ENCODE measurements at regions not wholly inside any gene's neighbourhood (a gene's known extent, or its start where the extent isn't known, plus 50 kb on each side); places are given as distances from the start of the nearest gene placed in this dataset.

GRCh38 chr4:123817025-123817688, 420.6 kb downstream of the SPRY1 start:
- Histone ChIP-seq H3K27me3 (ENCODE audit: control insufficient read depth in 3 of 3, insufficient read depth in 3 of 3, low read length in 3 of 3) (no peaks in the 10 kb centered on the region), H3K9ac (ENCODE audit: low read depth in 1 of 3, low read length in 3 of 3) (no peak overlapping the region), H3K36me3 (ENCODE audit: control insufficient read depth in 3 of 3, insufficient read depth in 3 of 3, low read length in 3 of 3) (no peaks in the 10 kb centered on the region), H3K27ac (ENCODE audit: low read depth, low read length) (peak overlapping the region; percentile 45), H3K4me1 (ENCODE audit: control insufficient read depth in 3 of 3, insufficient read depth in 3 of 3, low read length in 3 of 3) (peaks cover 13 to 18% (median 16%) of the 10 kb centered on the region in 3 donors), H3K4me3 (ENCODE audit: low read length in 3 of 3) (no peak overlapping the region), H3K9me3 (ENCODE audit: control insufficient read depth in 3 of 3, low read length in 3 of 3) (no peaks in the 10 kb centered on the region)

- H3K4me3 ChIP-seq (ENCODE audit: low read length in 3 of 3) = no peak overlapping the region
- no peaks in the 10 kb centered on the region for H3K9me3 ChIP-seq (ENCODE audit: control insufficient read depth in 3 of 3, low read length in 3 of 3)
- no peaks in the 10 kb centered on the region for H3K27me3 ChIP-seq (ENCODE audit: control insufficient read depth in 3 of 3, insufficient read depth in 3 of 3, low read length in 3 of 3)
- peaks cover 2 to 6% (median 5%) of the 10 kb centered on the region in 3 donors for H3K4me1 ChIP-seq (ENCODE audit: control insufficient read depth in 3 of 3, insufficient read depth in 3 of 3, low read length in 3 of 3)
- no peak overlapping the region for H3K9ac ChIP-seq (ENCODE audit: low read depth in 1 of 3, low read length in 3 of 3)
- no peak overlapping the region for H3K27ac ChIP-seq (ENCODE audit: low read depth, low read length)
- no peaks in the 10 kb centered on the region for H3K36me3 ChIP-seq (ENCODE audit: control insufficient read depth in 3 of 3, insufficient read depth in 3 of 3, low read length in 3 of 3)
Measured at GRCh38 chr4:123819362-123820035, 422.9 kb downstream of the SPRY1 start.

- Histone ChIP-seq H3K4me1 (ENCODE audit: control insufficient read depth in 3 of 3, insufficient read depth in 3 of 3, low read length in 3 of 3) (peaks cover 0 to under 1% (median 0%) of the 10 kb centered on the region in 3 donors), H3K9ac (ENCODE audit: low read depth in 1 of 3, low read length in 3 of 3) (no peak overlapping the region), H3K9me3 (ENCODE audit: control insufficient read depth in 3 of 3, low read length in 3 of 3) (no peaks in the 10 kb centered on the region), H3K4me3 (ENCODE audit: low read length in 3 of 3) (no peak overlapping the region), H3K27ac (ENCODE audit: low read depth, low read length) (no peak overlapping the region), H3K27me3 (ENCODE audit: control insufficient read depth in 3 of 3, insufficient read depth in 3 of 3, low read length in 3 of 3) (no peaks in the 10 kb centered on the region), H3K36me3 (ENCODE audit: control insufficient read depth in 3 of 3, insufficient read depth in 3 of 3, low read length in 3 of 3) (no peaks in the 10 kb centered on the region)
Measured at GRCh38 chr4:123821861-123822260, 425.3 kb downstream of the SPRY1 start.

- Histone ChIP-seq H3K27ac (ENCODE audit: low read depth, low read length) (no peak overlapping the region), H3K4me3 (ENCODE audit: low read length in 3 of 3) (no peak overlapping the region), H3K36me3 (ENCODE audit: control insufficient read depth in 3 of 3, insufficient read depth in 3 of 3, low read length in 3 of 3) (no peaks in the 10 kb centered on the region), H3K9ac (ENCODE audit: low read depth in 1 of 3, low read length in 3 of 3) (no peak overlapping the region), H3K9me3 (ENCODE audit: control insufficient read depth in 3 of 3, low read length in 3 of 3) (no peaks in the 10 kb centered on the region), H3K4me1 (ENCODE audit: control insufficient read depth in 3 of 3, insufficient read depth in 3 of 3, low read length in 3 of 3) (peaks cover 0 to 4% (median 0%) of the 10 kb centered on the region in 3 donors), H3K27me3 (ENCODE audit: control insufficient read depth in 3 of 3, insufficient read depth in 3 of 3, low read length in 3 of 3) (no peaks in the 10 kb centered on the region)
Measured at GRCh38 chr4:123822353-123822752, 425.8 kb downstream of the SPRY1 start.

- Histone ChIP-seq H3K9ac (ENCODE audit: low read depth in 1 of 3, low read length in 3 of 3) (no peak overlapping the region), H3K27ac (ENCODE audit: low read depth, low read length) (peak overlapping the region; percentile 36), H3K4me1 (ENCODE audit: control insufficient read depth in 3 of 3, insufficient read depth in 3 of 3, low read length in 3 of 3) (peaks cover 0 to 4% (median 0%) of the 10 kb centered on the region in 3 donors), H3K36me3 (ENCODE audit: control insufficient read depth in 3 of 3, insufficient read depth in 3 of 3, low read length in 3 of 3) (no peaks in the 10 kb centered on the region), H3K4me3 (ENCODE audit: low read length in 3 of 3) (no peak overlapping the region), H3K9me3 (ENCODE audit: control insufficient read depth in 3 of 3, low read length in 3 of 3) (no peaks in the 10 kb centered on the region), H3K27me3 (ENCODE audit: control insufficient read depth in 3 of 3, insufficient read depth in 3 of 3, low read length in 3 of 3) (no peaks in the 10 kb centered on the region)
Measured at GRCh38 chr4:123823244-123823643, 426.6 kb downstream of the SPRY1 start.

- H3K36me3 ChIP-seq (ENCODE audit: control insufficient read depth in 3 of 3, insufficient read depth in 3 of 3, low read length in 3 of 3) = no peaks in the 10 kb centered on the region
- H3K27me3 ChIP-seq (ENCODE audit: control insufficient read depth in 3 of 3, insufficient read depth in 3 of 3, low read length in 3 of 3) = no peaks in the 10 kb centered on the region
- H3K4me3 ChIP-seq (ENCODE audit: low read length in 3 of 3) = no peak overlapping the region
- no peaks in the 10 kb centered on the region for H3K9me3 ChIP-seq (ENCODE audit: control insufficient read depth in 3 of 3, low read length in 3 of 3)
- H3K27ac ChIP-seq (ENCODE audit: low read depth, low read length) = peak overlapping the region; percentile 19
- peaks cover 0 to 4% (median 0%) of the 10 kb centered on the region in 3 donors for H3K4me1 ChIP-seq (ENCODE audit: control insufficient read depth in 3 of 3, insufficient read depth in 3 of 3, low read length in 3 of 3)
- H3K9ac ChIP-seq (ENCODE audit: low read depth in 1 of 3, low read length in 3 of 3) = no peak overlapping the region
Measured at GRCh38 chr4:123824524-123824923, 427.9 kb downstream of the SPRY1 start.

GRCh38 chr4:123825596-123826291, 429.1 kb downstream of the SPRY1 start:
- Histone ChIP-seq H3K9me3 (ENCODE audit: control insufficient read depth in 3 of 3, low read length in 3 of 3) (no peaks in the 10 kb centered on the region), H3K27ac (ENCODE audit: low read depth, low read length) (peak overlapping the region; percentile 19), H3K27me3 (ENCODE audit: control insufficient read depth in 3 of 3, insufficient read depth in 3 of 3, low read length in 3 of 3) (no peaks in the 10 kb centered on the region), H3K4me3 (ENCODE audit: low read length in 3 of 3) (no peak overlapping the region), H3K36me3 (ENCODE audit: control insufficient read depth in 3 of 3, insufficient read depth in 3 of 3, low read length in 3 of 3) (no peaks in the 10 kb centered on the region), H3K9ac (ENCODE audit: low read depth in 1 of 3, low read length in 3 of 3) (no peak overlapping the region), H3K4me1 (ENCODE audit: control insufficient read depth in 3 of 3, insufficient read depth in 3 of 3, low read length in 3 of 3) (peaks cover 0 to 4% (median 0%) of the 10 kb centered on the region in 3 donors)

GRCh38 chr4:123826896-123827295, 430.3 kb downstream of the SPRY1 start:
- Histone ChIP-seq H3K36me3 (ENCODE audit: control insufficient read depth in 3 of 3, insufficient read depth in 3 of 3, low read length in 3 of 3) (no peaks in the 10 kb centered on the region), H3K4me1 (ENCODE audit: control insufficient read depth in 3 of 3, insufficient read depth in 3 of 3, low read length in 3 of 3) (peaks cover 10 to 15% (median 10%) of the 10 kb centered on the region in 3 donors), H3K27me3 (ENCODE audit: control insufficient read depth in 3 of 3, insufficient read depth in 3 of 3, low read length in 3 of 3) (no peaks in the 10 kb centered on the region), H3K9me3 (ENCODE audit: control insufficient read depth in 3 of 3, low read length in 3 of 3) (no peaks in the 10 kb centered on the region), H3K9ac (ENCODE audit: low read depth in 1 of 3, low read length in 3 of 3) (no peak overlapping the region), H3K4me3 (ENCODE audit: low read length in 3 of 3) (no peak overlapping the region), H3K27ac (ENCODE audit: low read depth, low read length) (peak overlapping the region; percentile 11)

- peak overlapping the region; percentile 11 for H3K27ac ChIP-seq (ENCODE audit: low read depth, low read length)
Measured at GRCh38 chr4:123827511-123827910, 430.9 kb downstream of the SPRY1 start.

GRCh38 chr4:123830930-123831329, 434.3 kb downstream of the SPRY1 start:
- Histone ChIP-seq H3K9me3 (ENCODE audit: control insufficient read depth in 3 of 3, low read length in 3 of 3) (no peaks in the 10 kb centered on the region), H3K36me3 (ENCODE audit: control insufficient read depth in 3 of 3, insufficient read depth in 3 of 3, low read length in 3 of 3) (no peaks in the 10 kb centered on the region), H3K27me3 (ENCODE audit: control insufficient read depth in 3 of 3, insufficient read depth in 3 of 3, low read length in 3 of 3) (no peaks in the 10 kb centered on the region), H3K4me1 (ENCODE audit: control insufficient read depth in 3 of 3, insufficient read depth in 3 of 3, low read length in 3 of 3) (peaks cover 17 to 23% (median 22%) of the 10 kb centered on the region in 3 donors), H3K27ac (ENCODE audit: low read depth, low read length) (peak overlapping the region; percentile 98), H3K9ac (ENCODE audit: low read depth in 1 of 3, low read length in 3 of 3) (peak overlapping the region in 1 of 3 donors; percentile 60), H3K4me3 (ENCODE audit: low read length in 3 of 3) (no peak overlapping the region)

More at GRCh38 chr4:123827511-123827910, 430.9 kb downstream of the SPRY1 start:
- Histone ChIP-seq H3K27me3 (ENCODE audit: control insufficient read depth in 3 of 3, insufficient read depth in 3 of 3, low read length in 3 of 3) (no peaks in the 10 kb centered on the region), H3K4me3 (ENCODE audit: low read length in 3 of 3) (no peak overlapping the region), H3K4me1 (ENCODE audit: control insufficient read depth in 3 of 3, insufficient read depth in 3 of 3, low read length in 3 of 3) (peaks cover 11 to 18% (median 11%) of the 10 kb centered on the region in 3 donors), H3K9ac (ENCODE audit: low read depth in 1 of 3, low read length in 3 of 3) (no peak overlapping the region), H3K36me3 (ENCODE audit: control insufficient read depth in 3 of 3, insufficient read depth in 3 of 3, low read length in 3 of 3) (no peaks in the 10 kb centered on the region), H3K9me3 (ENCODE audit: control insufficient read depth in 3 of 3, low read length in 3 of 3) (no peaks in the 10 kb centered on the region)

Measured in skeletal muscle tissue (tissue), 3 donors.